ENCODE measurements at regions not wholly inside any gene's neighbourhood (a gene's known extent, or its start where the extent isn't known, plus 50 kb on each side); places are given as distances from the start of the nearest gene placed in this dataset.

DNA sequence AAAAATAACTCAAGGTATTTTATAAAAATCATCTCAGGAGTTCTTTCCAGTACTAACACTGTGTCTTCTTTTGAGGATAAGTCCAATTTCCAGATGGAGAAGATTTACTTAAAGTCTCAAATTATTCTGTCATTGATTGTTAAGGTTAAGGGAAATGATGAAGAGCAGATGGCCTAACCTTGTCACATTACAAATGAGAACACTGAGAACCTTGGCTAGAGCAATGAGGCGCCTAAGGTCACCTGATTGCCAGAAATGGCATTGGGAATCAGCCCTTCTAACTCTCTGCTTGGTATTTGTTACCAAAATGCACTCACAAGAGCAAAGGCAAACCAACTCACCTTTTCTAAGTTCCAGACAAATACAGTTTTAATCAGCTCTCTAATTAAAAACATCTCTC is 835.1 kb downstream of the RNF144A start:
- TF ChIP-seq, protein P1, sequence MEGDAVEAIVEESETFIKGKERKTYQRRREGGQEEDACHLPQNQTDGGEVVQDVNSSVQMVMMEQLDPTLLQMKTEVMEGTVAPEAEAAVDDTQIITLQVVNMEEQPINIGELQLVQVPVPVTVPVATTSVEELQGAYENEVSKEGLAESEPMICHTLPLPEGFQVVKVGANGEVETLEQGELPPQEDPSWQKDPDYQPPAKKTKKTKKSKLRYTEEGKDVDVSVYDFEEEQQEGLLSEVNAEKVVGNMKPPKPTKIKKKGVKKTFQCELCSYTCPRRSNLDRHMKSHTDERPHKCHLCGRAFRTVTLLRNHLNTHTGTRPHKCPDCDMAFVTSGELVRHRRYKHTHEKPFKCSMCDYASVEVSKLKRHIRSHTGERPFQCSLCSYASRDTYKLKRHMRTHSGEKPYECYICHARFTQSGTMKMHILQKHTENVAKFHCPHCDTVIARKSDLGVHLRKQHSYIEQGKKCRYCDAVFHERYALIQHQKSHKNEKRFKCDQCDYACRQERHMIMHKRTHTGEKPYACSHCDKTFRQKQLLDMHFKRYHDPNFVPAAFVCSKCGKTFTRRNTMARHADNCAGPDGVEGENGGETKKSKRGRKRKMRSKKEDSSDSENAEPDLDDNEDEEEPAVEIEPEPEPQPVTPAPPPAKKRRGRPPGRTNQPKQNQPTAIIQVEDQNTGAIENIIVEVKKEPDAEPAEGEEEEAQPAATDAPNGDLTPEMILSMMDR (IDR thresholded peaks at IDR 0.05), result no peak
- no peak for TF ChIP-seq POLR2A (IDR thresholded peaks at IDR 0.05)
- TF ChIP-seq POLR2AphosphoS5 (IDR thresholded peaks at IDR 0.05), result peak; percentile 58 to 78 (median 58)
